Activated T-cell treated with anti-CD3 and anti-CD28 coated beads, Interleukin-2, amount 50 U/mL, for 4 hours (primary cell): ENCODE measurements at regions not wholly inside any gene's neighbourhood (a gene's known extent, or its start where the extent isn't known, plus 50 kb on each side); places are given as distances from the start of the nearest gene placed in this dataset.

ENCODE experiments used
- ATAC-seq, 2 donors: fragments of 200-7000 bp; cut with Tn5 transposase; one replicate each; pipeline ENCODE4 v1.10.0; 2021
- DNase-seq: peaks from one replicate; pipeline ENCODE4 v3.0.0-alpha.2; 2020
- H3K27me3 Mint-ChIP-seq: one replicate; pipeline ENCODE4 v1.8.0; 2021; ENCODE audit warnings: low read depth, mixed read lengths
- H3K36me3 Mint-ChIP-seq: one replicate; pipeline ENCODE4 v1.8.0; 2022; ENCODE audit warnings: mixed read lengths; ENCODE audit not compliant: insufficient read depth
- H3K4me1 Mint-ChIP-seq: one replicate; pipeline ENCODE4 v1.8.0; 2021; ENCODE audit warnings: low read depth, mixed read lengths
- H3K4me3 Mint-ChIP-seq: one replicate; pipeline ENCODE4 v1.8.0; 2021; ENCODE audit warnings: mild to moderate bottlenecking, moderate library complexity, mixed read lengths
- H3K9me3 Mint-ChIP-seq: one replicate; pipeline ENCODE4 v1.8.0; 2021; ENCODE audit warnings: mixed read lengths

DNA sequence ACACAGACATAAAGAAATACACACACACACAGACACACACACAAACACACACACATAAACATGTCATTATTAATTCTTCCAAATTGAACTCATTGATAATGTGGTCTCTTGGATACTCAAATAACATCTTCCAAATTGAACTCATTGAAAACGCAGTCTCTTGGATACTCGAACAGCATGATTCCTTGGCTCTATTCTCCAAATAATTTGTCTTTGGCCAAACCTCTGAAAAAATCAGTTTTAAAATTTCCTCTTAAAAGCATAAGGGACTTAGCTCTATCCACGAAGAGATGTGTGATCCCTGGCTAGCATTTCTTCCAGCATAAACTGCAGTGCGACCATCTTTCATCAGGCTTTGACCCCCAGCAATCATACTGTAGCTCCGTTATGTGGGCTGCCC is 296.6 kb downstream of the IRX2 start:
- DNase-seq, result no peak
- Mint-ChIP-seq H3K4me3 (no peak overlapping the region), H3K4me1 (no peaks in the 10 kb centered on the region), H3K27me3 (no peaks in the 10 kb centered on the region), H3K9me3 (peaks cover 3% of the 10 kb centered on the region), H3K36me3 (no peaks in the 10 kb centered on the region)
- no peak for ATAC-seq

DNA sequence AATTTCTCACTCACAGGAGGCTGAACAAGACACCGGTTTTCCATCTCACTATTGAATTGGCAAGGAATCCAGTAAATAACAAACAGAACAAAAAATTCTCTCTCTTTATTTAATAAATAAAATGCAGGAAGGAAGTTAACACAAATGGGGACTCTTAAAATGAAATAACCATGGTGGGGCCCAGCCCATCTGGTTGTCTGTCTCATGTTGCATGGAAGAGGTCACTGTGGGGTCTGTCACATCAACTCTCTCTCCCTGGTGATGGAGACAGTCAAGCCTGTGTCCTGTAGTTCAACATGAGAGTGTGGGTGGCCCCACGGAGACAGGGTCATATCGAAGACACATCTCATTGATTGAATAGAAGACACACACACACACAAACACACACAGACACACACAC is 297.7 kb downstream of the IRX2 start:
- no peak overlapping the region for H3K4me3 Mint-ChIP-seq
- H3K4me1 Mint-ChIP-seq, result no peaks in the 10 kb centered on the region
- DNase-seq, result no peak
- peaks cover 3% of the 10 kb centered on the region for H3K9me3 Mint-ChIP-seq
- no peak for ATAC-seq
- no peaks in the 10 kb centered on the region for H3K36me3 Mint-ChIP-seq
- no peaks in the 10 kb centered on the region for H3K27me3 Mint-ChIP-seq

- no peaks in the 10 kb centered on the region for H3K4me1 Mint-ChIP-seq
- no peak for ATAC-seq
Measured at GRCh38 chr5:2451100-2451499, 300.4 kb downstream of the IRX2 start.

DNA sequence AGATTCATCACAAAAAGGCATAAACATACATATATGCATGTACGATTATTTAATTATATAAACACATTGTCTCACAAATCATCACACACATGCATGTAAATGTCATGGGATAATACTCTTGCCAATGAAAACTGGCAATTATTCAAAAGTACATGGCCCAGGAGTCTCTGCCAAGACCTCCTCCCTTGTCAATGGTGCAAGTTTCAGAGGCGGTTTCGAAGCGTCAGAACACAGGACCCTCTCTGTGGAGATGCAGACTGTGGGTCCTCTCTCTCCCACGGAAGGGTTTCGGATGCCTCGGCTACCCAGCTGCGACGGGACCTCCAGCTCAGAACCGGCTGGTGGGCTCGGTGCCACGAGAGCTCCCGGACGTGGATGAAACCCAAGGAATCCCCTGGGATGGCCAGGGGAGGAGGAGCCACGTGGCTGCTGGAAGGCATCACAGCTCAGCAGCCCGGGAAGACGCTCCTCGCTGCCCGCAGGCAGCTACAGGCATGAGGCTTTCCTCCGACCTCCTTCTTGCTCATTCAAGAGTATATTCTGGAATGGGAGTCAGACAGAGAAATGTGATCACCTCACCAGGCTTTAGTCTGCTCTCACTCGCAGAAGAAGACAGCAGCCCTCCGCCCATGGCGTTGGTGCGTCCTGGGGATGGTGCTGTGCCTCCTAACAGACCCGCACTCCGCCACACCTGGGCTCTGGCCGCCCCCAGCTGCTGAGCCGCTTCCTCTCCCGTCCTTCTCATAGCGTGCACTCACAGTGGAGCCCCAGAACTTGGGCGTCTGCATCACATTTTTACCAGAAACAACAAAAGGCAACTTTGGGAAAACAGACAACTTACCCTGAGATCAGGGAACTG is 308.8 kb downstream of the IRX2 start:
- H3K9me3 Mint-ChIP-seq, result peaks cover 4% of the 10 kb centered on the region
- ATAC-seq (no peak), DNase-seq (no peak)
- no peaks in the 10 kb centered on the region for H3K4me1 Mint-ChIP-seq
- peaks cover 2% of the 10 kb centered on the region for H3K27me3 Mint-ChIP-seq
- no peaks in the 10 kb centered on the region for H3K36me3 Mint-ChIP-seq
- no peak overlapping the region for H3K4me3 Mint-ChIP-seq

More at GRCh38 chr5:2451100-2451499, 300.4 kb downstream of the IRX2 start:
- Mint-ChIP-seq H3K27me3 (no peaks in the 10 kb centered on the region), H3K36me3 (no peaks in the 10 kb centered on the region), H3K4me3 (no peak overlapping the region), H3K9me3 (peaks cover 11% of the 10 kb centered on the region)
- DNase-seq, result no peak

DNA sequence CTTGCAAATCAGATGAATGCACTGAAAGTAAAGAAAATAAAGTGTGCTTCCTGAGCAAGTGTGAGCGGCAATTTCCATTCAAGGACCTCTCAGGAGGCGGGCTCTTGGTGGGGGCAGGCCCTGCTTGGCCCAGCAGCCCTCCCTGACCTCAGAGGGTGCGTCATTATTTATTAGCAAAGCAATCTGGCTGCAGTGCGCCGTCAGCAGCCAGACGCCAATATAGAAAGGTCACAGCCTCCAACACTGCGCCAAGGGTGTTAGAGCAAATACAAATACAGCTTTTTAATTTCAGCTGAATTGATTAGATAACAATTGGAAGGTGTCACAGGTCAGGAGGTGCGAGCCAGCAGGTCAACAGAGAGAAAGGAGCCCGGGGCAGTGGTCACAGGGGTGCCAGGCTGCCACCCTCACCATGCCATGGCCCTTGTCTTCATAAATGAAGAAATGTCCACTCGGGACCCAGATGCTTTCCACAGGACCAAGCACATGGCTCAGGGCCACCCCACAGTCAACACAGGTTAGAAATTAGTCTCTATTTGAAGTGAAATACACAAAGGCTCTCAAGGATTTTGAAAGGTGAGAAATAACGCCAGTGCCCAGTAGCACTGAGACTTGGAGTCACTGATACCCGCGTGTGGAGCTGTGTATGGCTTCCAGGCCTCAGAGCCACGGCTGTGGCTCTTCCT is 309.8 kb downstream of the IRX2 start:
- H3K4me3 Mint-ChIP-seq, result no peak overlapping the region

GRCh38 chr5:2439608-2440007 is 311.9 kb downstream of the IRX2 start:
- Mint-ChIP-seq H3K9me3 (no peaks in the 10 kb centered on the region), H3K4me3 (no peak overlapping the region), H3K4me1 (no peaks in the 10 kb centered on the region), H3K36me3 (no peaks in the 10 kb centered on the region), H3K27me3 (peaks cover 2% of the 10 kb centered on the region)
- ATAC-seq, result no peak
- DNase-seq, result no peak

More for the DNA sequence above, 309.8 kb downstream of the IRX2 start:
- Mint-ChIP-seq H3K27me3 (peaks cover 2% of the 10 kb centered on the region), H3K36me3 (no peaks in the 10 kb centered on the region), H3K9me3 (no peaks in the 10 kb centered on the region), H3K4me1 (no peaks in the 10 kb centered on the region)
- ATAC-seq (no peak), DNase-seq (no peak)

DNA sequence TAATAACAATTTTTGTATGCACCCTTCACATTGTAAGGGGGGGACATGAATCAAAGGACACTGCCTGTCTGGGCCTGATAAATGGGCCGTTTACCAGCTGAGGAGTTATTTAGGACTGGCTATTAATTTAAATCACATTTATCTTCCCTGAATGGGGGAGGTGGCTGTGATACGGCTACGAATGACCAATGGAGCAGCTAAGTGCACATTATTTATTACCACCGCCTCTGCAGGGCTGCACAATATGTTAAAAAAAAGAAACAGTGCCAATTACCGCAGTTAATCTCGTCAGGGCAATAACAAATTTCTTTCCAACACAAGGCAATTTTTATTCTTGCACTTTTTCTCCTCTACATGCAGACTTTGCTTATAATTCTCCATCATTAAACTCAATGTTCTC is 318.4 kb downstream of the IRX2 start:
- Mint-ChIP-seq H3K4me1 (no peaks in the 10 kb centered on the region), H3K4me3 (no peak overlapping the region), H3K36me3 (no peaks in the 10 kb centered on the region), H3K27me3 (no peaks in the 10 kb centered on the region), H3K9me3 (peaks cover 4% of the 10 kb centered on the region)
- DNase-seq, result no peak
- no peak for ATAC-seq

DNA sequence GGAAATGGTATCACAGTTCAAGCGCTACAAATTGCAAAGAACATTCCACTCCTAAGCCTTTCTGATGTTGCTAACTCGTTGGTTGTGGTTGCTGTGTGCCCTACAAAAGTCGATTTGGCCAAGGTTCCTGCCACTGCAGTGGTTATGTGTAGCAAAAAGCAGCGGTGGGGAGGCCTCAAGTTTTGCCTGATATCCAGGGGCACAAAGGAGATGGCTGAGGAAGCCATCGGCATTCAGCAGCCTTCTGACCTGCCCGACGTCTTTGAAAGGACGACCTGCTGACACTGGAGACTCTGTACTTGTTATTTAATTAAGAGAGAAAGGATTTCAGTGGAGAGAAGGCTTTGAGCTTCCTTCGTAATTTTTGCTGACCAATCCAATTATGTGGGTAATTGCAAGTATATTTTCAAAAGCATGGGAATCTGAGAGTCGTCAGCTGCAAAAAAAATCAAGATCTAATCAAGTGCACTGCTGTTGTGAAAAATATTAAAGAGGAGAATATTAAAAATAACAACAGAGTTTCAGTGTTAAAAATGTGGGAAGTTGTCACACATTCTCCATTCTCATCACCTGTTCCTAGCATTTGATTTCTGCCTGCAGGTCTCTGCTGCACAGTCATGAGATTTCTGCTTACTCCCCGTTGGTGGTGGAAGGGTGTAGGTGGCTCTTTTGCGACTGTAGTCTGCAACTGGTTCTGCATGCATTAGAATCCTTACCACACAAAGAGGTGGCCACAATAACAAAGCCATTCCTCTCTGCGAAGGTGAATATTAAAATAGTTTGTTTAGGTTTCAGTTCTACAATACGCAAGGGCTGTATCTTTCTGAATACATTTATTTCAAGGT is 319.2 kb downstream of the IRX2 start:
- no peak overlapping the region for H3K4me3 Mint-ChIP-seq
- DNase-seq (no peak), ATAC-seq (no peak)
- H3K27me3 Mint-ChIP-seq, result no peaks in the 10 kb centered on the region
- H3K36me3 Mint-ChIP-seq, result no peaks in the 10 kb centered on the region
- peaks cover 4% of the 10 kb centered on the region for H3K9me3 Mint-ChIP-seq
- no peaks in the 10 kb centered on the region for H3K4me1 Mint-ChIP-seq

DNA sequence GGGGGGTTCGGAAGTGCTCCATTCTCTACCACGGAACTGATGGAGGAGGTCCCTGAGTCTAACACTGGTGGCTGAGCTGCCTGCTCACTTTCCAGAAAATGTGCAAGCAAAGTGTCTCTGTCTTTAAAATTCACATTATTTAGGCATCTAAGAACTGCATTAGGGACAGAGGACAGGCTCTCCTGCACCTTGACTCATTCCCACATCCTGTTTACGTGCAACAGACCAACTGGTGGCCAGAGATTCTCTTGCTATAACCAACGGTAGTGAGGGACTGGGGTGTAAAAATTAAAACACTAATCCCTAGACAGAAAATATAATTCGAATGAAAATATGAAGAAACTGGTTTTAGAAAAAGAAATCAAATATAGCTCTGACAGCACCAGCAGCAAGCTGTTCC is 320.9 kb downstream of the IRX2 start:
- H3K27me3 Mint-ChIP-seq, result no peaks in the 10 kb centered on the region
- no peaks in the 10 kb centered on the region for H3K36me3 Mint-ChIP-seq
- H3K4me3 Mint-ChIP-seq, result no peak overlapping the region
- DNase-seq, result no peak
- no peak for ATAC-seq
- peaks cover 4% of the 10 kb centered on the region for H3K9me3 Mint-ChIP-seq
- H3K4me1 Mint-ChIP-seq, result no peaks in the 10 kb centered on the region

DNA sequence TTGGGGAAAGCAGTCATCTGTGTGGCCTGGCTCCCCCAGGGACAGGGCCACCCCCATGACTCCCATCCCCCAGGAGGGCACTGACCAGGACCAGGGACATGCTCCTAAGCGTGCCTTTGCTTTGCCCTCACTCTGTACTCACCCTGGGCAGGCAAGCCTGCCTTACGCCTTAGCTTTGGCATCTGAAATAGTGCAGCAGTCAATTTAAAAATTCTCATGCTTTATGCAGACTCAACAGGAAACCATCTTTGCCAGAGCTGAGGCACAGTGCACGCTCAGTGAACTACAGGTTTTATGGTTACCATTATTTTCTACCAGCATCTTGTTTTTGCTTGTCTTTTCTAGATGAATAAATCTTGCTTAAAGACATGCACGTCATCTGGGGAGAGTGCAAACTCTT is 323.5 kb downstream of the IRX2 start:
- Mint-ChIP-seq H3K4me1 (no peaks in the 10 kb centered on the region), H3K27me3 (no peaks in the 10 kb centered on the region), H3K9me3 (peaks cover 4% of the 10 kb centered on the region), H3K4me3 (no peak overlapping the region), H3K36me3 (no peaks in the 10 kb centered on the region)
- DNase-seq (no peak), ATAC-seq (no peak)

- no peaks in the 10 kb centered on the region for H3K27me3 Mint-ChIP-seq
- H3K4me1 Mint-ChIP-seq, result no peaks in the 10 kb centered on the region
- no peaks in the 10 kb centered on the region for H3K36me3 Mint-ChIP-seq
- no peak overlapping the region for H3K4me3 Mint-ChIP-seq
- no peak for DNase-seq
- peaks cover 3% of the 10 kb centered on the region for H3K9me3 Mint-ChIP-seq
- no peak for ATAC-seq
Measured at GRCh38 chr5:2423634-2424033, 327.8 kb downstream of the IRX2 start.

- H3K36me3 Mint-ChIP-seq, result no peaks in the 10 kb centered on the region
- H3K4me1 Mint-ChIP-seq, result no peaks in the 10 kb centered on the region
- H3K9me3 Mint-ChIP-seq, result peaks cover 3% of the 10 kb centered on the region
- H3K27me3 Mint-ChIP-seq, result no peaks in the 10 kb centered on the region
- DNase-seq, result no peak
- ATAC-seq, result no peak
- H3K4me3 Mint-ChIP-seq, result no peak overlapping the region
Measured at GRCh38 chr5:2417301-2417700, 334.2 kb downstream of the IRX2 start.

- no peaks in the 10 kb centered on the region for H3K36me3 Mint-ChIP-seq
- DNase-seq (no peak), ATAC-seq (no peak)
- no peak overlapping the region for H3K4me3 Mint-ChIP-seq
- H3K9me3 Mint-ChIP-seq, result peaks cover 5% of the 10 kb centered on the region
- no peaks in the 10 kb centered on the region for H3K27me3 Mint-ChIP-seq
- no peaks in the 10 kb centered on the region for H3K4me1 Mint-ChIP-seq
Measured at GRCh38 chr5:2415678-2416077, 335.8 kb downstream of the IRX2 start.

DNA sequence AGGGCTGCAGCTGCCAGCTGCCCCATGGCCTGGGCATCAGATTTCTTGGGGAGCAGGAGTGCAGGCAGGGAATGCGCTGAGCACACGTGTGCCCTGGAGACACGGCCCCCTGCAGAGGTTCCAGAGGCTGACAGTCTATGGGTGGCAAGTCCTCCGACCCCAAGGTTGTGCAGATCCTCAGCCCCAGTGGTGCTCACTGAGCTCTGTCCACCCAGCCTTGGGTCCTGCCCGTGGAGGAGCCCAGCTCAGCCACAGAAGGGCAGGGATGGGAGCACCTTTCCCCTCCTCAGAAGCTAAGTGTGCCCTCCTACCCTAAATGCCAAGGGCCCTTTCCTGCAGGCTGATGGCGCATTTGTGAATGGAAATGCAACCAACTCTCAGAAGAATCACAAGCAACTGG is 341.0 kb downstream of the IRX2 start:
- Mint-ChIP-seq H3K9me3 (peaks cover 2% of the 10 kb centered on the region), H3K27me3 (no peaks in the 10 kb centered on the region), H3K36me3 (no peaks in the 10 kb centered on the region), H3K4me3 (no peak overlapping the region), H3K4me1 (no peaks in the 10 kb centered on the region)
- ATAC-seq (no peak), DNase-seq (no peak)
